Ishikawa (cell line): ENCODE measurements at regions not wholly inside any gene's neighbourhood (a gene's known extent, or its start where the extent isn't known, plus 50 kb on each side); places are given as distances from the start of the nearest gene placed in this dataset.

ENCODE experiments used
- CEBPB ChIP-seq: IDR thresholded peaks from 2 replicates; pipeline ENCODE4 v1.6.1; 2012
- CREB1 ChIP-seq: IDR thresholded peaks from 2 replicates; pipeline ENCODE4 v1.6.1; 2012; ENCODE audit warnings: low read depth
- EGR1 ChIP-seq: IDR thresholded peaks from 2 replicates; pipeline ENCODE4 v1.6.1; 2012
- EP300 ChIP-seq: IDR thresholded peaks from 2 replicates; pipeline ENCODE4 v1.6.1; 2012; ENCODE audit warnings: borderline replicate concordance
- FOXM1 ChIP-seq: IDR thresholded peaks from 2 replicates; pipeline ENCODE4 v1.6.1; 2012; ENCODE audit warnings: low read depth, borderline replicate concordance
- NFIC ChIP-seq: IDR thresholded peaks from 2 replicates; pipeline ENCODE4 v1.6.1; 2012
- RAD21 ChIP-seq: IDR thresholded peaks from 2 replicates; pipeline ENCODE4 v1.6.1; 2012; ENCODE audit warnings: low read depth
- TAF1 ChIP-seq: IDR thresholded peaks from 2 replicates; pipeline ENCODE4 v1.6.1; 2012; ENCODE audit warnings: low read depth, mild to moderate bottlenecking
- TCF12 ChIP-seq: IDR thresholded peaks from 2 replicates; pipeline ENCODE4 v1.6.1; 2012; ENCODE audit warnings: low read depth
- TEAD4 ChIP-seq: IDR thresholded peaks from 2 replicates; pipeline ENCODE4 v1.6.1; 2012
- YY1 ChIP-seq: IDR thresholded peaks from 2 replicates; pipeline ENCODE4 v1.6.1; 2012; ENCODE audit warnings: low read depth
- ZBTB7A ChIP-seq: IDR thresholded peaks from 2 replicates; pipeline ENCODE4 v1.6.1; 2012; ENCODE audit warnings: low read depth
- TF ChIP-seq, protein P1 (sequence below): IDR thresholded peaks from 2 replicates; pipeline ENCODE4 v1.6.1; 2012
- TF ChIP-seq, protein P2 (sequence below): IDR thresholded peaks from 2 replicates; pipeline ENCODE4 v1.6.1; 2012; ENCODE audit warnings: low read depth, mild to moderate bottlenecking
- TF ChIP-seq, protein P3 (sequence below): IDR thresholded peaks from 2 replicates; pipeline ENCODE4 v1.6.1; 2012

DNA sequence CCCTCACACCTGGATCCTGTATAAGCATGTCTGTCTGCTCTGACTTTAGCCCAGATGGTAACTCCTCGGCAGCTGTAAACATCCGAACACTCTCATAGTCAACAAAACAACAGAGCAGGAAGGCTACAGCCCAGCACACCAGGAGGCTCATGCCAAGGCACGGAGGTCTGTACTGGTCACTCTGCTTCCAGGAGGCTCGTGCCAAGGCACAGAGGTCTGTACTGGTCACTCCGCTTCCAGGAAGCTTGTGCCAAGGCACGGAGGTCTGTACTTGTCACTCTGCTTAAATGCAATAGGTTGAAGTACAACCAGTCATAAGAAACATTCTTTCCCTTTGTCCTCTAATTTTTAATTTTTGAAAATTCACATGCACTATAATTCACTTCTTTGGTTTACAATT is 190.1 kb upstream of the CDH4 start:
- TF ChIP-seq EGR1 (no peak), RAD21 (no peak), NFIC (no peak), ZBTB7A (no peak), YY1 (no peak)
- TF ChIP-seq, protein P1, sequence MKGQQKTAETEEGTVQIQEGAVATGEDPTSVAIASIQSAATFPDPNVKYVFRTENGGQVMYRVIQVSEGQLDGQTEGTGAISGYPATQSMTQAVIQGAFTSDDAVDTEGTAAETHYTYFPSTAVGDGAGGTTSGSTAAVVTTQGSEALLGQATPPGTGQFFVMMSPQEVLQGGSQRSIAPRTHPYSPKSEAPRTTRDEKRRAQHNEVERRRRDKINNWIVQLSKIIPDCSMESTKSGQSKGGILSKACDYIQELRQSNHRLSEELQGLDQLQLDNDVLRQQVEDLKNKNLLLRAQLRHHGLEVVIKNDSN = no peak
- TF ChIP-seq, protein P2, sequence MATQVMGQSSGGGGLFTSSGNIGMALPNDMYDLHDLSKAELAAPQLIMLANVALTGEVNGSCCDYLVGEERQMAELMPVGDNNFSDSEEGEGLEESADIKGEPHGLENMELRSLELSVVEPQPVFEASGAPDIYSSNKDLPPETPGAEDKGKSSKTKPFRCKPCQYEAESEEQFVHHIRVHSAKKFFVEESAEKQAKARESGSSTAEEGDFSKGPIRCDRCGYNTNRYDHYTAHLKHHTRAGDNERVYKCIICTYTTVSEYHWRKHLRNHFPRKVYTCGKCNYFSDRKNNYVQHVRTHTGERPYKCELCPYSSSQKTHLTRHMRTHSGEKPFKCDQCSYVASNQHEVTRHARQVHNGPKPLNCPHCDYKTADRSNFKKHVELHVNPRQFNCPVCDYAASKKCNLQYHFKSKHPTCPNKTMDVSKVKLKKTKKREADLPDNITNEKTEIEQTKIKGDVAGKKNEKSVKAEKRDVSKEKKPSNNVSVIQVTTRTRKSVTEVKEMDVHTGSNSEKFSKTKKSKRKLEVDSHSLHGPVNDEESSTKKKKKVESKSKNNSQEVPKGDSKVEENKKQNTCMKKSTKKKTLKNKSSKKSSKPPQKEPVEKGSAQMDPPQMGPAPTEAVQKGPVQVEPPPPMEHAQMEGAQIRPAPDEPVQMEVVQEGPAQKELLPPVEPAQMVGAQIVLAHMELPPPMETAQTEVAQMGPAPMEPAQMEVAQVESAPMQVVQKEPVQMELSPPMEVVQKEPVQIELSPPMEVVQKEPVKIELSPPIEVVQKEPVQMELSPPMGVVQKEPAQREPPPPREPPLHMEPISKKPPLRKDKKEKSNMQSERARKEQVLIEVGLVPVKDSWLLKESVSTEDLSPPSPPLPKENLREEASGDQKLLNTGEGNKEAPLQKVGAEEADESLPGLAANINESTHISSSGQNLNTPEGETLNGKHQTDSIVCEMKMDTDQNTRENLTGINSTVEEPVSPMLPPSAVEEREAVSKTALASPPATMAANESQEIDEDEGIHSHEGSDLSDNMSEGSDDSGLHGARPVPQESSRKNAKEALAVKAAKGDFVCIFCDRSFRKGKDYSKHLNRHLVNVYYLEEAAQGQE = no peak
- TF ChIP-seq, protein P3, sequence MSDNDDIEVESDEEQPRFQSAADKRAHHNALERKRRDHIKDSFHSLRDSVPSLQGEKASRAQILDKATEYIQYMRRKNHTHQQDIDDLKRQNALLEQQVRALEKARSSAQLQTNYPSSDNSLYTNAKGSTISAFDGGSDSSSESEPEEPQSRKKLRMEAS = no peak

DNA sequence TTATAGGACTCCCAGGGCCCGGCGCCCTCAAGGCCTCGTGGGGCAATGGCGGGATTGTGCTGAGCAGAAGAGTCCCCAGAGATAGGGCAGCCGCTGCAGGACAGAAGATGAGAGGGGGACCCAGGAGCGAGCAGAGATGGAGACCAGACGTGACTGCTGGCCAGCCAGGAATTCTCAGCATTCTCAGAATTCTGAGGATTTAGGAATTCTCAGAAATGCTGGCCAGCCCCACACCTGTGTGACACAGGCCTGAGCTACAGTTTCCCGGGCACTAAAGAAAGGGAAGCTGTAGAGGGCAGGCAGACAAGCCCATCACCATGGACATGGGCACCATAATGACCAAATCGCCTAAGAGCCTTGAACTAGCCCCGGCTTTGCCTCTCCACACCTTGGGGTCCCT is 186.2 kb upstream of the CDH4 start:
- TF ChIP-seq, protein P2 = no peak
- TF ChIP-seq, protein P3 = no peak
- TF ChIP-seq, protein P1 = no peak
- TF ChIP-seq EP300 = no peak
- no peak for TF ChIP-seq CREB1
- no peak for TF ChIP-seq TCF12
- no peak for TF ChIP-seq ZBTB7A

DNA sequence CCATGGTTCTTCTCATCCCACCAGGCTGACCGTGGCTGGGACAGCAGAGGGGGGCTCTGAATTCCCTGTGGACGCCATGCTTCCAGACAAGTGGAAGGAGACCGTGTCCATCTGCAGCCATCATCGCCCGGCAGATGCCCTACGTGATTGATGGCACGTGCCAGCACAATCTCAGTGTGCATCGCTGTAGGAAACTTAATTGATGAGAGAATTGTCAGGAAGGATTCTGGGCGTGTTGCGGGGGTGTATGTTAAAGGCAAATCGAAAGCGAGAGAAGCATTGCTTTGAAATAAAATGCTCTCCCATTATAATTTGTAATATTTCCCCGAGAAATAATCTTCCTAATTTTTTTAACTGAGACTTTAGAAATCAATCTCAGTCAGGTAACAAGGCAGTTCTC is 185.5 kb upstream of the CDH4 start:
- TF ChIP-seq TCF12 (no peak), YY1 (no peak), CEBPB (no peak), ZBTB7A (no peak), EP300 (no peak), NFIC (no peak), CREB1 (no peak), RAD21 (no peak), TEAD4 (no peak), EGR1 (no peak)
- TF ChIP-seq, protein P1 = no peak
- TF ChIP-seq, protein P2 = no peak

DNA sequence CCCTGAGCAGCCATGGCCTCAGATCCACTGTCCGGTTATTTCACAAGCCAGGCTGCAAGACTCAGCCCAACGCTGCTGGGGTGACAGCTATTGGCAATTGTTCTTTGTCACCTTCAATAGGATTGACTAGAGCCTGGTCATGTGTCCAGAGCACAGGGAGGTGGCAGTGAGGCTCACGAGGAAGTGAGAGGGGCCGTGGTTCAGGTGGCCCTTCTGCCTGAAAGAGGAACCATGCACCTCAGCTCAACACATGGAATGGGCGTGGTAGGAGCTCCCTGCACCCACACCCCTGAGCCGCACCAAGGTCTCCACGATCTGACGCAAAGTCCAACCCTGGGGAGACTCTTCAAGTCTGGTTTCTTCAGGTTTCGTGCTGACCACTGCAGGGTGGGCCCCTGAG is 184.8 kb upstream of the CDH4 start:
- TF ChIP-seq TCF12 (no peak), EGR1 (no peak), TEAD4 (no peak), ZBTB7A (no peak), CREB1 (no peak), TAF1 (no peak), CEBPB (no peak), NFIC (no peak), YY1 (no peak), FOXM1 (no peak), RAD21 (no peak), EP300 (no peak)
- TF ChIP-seq, protein P2 = no peak
- TF ChIP-seq, protein P3 = no peak
- TF ChIP-seq, protein P1 = no peak
